Glomerular visceral epithelial cell (primary cell): ENCODE measurements at regions not wholly inside any gene's neighbourhood (a gene's known extent, or its start where the extent isn't known, plus 50 kb on each side); places are given as distances from the start of the nearest gene placed in this dataset.

Experiments
- DNase-seq: peaks from one replicate; pipeline ENCODE4 v3.0.0-alpha.2; 2016; ENCODE audit errors: extremely low spot score

- DNase-seq: no peak
These were observed 180.1 kb upstream of the ARID2 start for GRCh38 chr12:45549337-45549902.

DNA sequence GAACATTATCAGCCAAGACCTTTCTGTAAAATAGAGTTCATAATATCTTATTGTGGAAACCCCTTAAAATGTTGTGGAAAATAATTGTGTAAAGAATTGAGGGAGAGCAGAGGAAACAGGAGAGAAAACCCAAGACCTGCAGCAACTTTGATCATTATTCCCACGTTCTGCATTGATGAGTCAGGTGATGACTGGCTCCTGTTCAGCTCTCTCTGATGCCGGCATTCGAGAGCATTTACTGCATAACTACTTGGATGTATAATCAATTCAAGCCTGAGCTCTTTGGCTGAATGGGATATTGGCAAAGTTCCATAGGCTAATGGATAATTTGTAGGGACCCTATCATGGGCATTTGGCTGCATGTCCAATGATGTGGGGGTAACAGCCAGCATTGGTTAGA is 176.3 kb upstream of the ARID2 start:
- no peak for DNase-seq

- no peak for DNase-seq
These were observed 172.5 kb upstream of the ARID2 start for GRCh38 chr12:45557016-45557415.

DNA sequence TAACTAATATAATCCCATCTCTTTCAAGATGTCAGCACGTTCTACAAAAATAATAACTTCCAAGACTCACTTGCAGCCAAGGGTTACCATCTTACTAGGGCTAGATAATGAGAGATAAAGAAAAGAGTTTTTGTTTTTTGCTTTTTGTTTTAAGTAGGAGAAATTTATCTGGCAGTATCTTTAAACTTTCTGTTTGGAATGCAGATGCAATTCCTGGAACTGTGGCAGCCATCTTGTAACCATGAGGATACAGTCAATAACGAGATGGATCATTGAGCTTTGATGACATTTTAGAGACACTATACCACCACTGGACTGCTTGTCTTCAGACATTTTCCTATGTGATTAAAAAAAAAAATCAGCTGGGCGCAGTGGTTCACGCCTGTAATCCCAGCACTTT is 171.2 kb upstream of the ARID2 start:
- no peak for DNase-seq

DNA sequence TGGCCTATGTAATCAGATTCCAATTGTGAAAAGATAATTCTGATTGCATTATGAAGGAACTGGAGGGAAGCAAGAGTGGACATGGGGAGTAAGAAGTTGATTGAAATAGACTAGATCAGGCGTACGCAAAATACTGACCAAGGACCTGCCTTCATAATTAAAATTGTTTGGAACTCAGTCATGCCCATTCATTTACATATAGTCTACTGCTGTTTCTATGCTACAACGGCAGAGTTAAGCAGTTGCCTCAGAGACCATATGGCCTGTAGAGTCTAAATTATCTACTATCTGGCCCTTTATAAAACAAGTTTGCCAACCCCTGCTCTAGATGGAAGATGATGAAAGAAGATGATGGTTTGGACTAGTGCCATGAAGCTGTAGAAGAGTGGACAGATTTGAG is 170.0 kb upstream of the ARID2 start:
- DNase-seq: no peak

DNA sequence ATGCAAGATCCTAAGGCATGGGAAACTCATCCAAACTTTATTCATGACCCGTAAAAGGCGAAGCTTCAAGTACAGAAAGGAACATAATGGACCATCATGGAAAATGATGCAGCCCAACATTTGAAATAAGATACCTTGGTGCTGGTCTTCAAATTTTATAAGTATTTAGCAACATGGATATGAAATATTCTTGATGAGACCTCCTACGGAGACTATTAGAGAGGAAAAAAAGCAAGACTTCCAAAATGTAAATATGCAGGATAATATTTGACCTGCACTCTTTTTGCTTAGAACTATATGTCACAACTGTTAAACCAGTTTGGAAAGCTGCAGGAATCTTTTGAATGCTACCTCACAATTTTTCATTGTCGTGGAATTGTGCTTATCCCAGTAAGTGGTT is 168.8 kb upstream of the ARID2 start:
- DNase-seq: no peak

- no peak for DNase-seq
These were observed 168.0 kb upstream of the ARID2 start for GRCh38 chr12:45561488-45561887.

GRCh38 chr12:45565590-45565989 is 163.9 kb upstream of the ARID2 start:
- no peak for DNase-seq

DNA sequence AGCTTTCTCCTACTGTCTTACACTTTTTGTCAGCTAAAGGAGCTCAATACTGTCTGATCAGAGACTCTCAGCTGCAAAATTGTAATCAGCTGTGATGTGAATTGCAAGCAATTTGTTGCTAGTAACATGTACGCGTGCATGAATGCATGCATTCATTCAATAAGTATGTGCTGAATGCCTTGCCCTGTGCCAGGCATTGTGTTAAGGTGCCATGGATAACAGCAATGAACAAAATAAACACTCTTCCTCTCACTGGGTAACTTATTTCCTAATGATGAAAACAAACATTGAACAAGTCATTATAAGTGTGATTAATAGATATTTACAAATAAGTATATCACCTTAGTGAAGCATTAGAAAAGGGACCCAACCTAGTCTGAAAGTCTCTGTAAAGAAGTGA is 163.2 kb upstream of the ARID2 start:
- no peak for DNase-seq

DNA sequence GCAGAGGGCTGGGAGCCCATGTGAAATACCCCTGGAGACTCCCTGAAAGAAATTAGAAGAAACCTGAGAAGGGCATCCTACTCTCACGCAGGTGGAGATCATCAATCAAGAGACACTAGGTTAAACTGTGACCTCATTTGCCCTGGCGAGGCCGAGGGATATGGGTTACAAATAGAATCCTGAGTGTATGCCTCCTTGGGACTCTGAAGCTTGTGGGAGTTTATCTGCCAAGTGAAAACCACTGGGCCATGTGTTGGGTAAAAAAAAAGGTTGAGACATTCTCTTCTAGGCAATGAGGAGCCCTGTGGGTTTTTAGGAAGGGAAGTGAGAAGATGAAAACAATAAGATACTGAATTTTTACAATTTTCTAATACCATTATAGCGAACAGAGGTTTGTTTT is 160.7 kb upstream of the ARID2 start:
- no peak for DNase-seq

DNA sequence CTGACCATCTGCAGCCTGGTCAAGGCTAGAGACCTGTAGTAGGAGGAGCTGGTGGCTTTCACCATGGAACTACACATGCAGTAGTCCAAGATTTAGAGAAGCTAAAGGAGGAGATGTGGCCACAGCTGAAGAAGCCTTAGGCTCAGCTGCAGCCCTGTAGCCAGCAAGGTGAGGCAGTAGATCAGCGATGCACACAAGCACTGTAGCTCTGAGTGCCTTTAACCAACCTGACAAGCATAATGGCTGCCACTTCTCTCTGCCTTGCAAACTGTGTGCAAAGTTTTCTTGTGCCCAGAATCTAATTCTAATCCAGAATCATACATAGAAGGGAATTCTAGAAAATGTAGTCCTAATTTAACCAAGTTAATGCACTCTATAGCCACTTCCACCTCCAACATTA is 159.0 kb upstream of the ARID2 start:
- no peak for DNase-seq

DNA sequence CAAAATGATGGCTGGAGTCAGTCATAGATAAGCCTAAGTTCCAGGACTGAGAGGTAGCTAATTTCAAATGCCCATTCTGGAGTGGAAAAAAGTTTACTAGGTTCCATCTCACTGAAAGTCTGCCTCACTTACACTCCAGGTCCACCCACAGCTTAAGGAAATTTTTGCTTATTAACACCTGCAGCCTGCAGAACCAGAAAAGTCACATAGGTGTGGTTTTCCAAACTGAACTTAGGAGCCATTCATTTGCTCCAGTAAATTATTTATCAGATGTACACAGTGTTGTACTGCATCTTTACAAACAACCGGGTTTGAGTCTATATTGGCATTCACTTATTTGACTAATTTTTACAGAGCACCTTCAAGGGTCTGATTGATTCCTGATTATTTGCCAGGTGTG is 157.4 kb upstream of the ARID2 start:
- no peak for DNase-seq

- no peak for DNase-seq
These were observed 154.1 kb upstream of the ARID2 start for GRCh38 chr12:45575417-45575816.

DNA sequence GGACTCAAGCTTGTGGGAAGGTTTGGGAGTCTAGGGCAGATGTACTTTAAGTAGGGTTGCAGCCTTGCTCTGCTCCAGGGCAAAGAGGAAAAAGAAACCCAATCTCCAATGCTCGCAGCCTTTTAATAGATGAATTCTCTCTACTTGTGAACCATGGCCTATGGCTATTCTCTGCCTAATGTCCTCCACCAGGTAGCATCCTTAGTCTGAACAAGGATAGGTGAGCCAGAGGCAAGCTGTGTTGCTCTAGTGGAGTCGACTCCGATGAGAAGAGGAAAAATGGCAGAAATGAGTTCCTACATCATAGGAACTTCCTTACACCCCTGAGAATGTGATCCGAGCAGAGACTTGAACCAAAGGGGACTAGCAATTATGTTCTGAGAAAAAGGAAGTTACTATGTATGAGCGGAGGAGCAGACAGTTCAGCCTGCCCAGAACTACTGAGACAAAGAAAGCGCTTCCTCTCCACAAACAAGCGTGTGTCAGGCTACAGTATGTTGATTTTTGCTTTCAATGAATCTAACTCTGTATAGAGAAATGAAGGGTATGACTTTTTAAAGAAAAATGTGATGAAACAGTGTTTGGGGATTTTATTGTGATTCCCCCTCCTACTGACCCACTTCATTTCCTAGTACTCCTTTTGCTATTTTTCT is 153.6 kb upstream of the ARID2 start:
- DNase-seq: no peak

- no peak for DNase-seq
These were observed 151.6 kb upstream of the ARID2 start for GRCh38 chr12:45577844-45578399.

GRCh38 chr12:45580356-45580969 is 149.0 kb upstream of the ARID2 start:
- no peak for DNase-seq

DNA sequence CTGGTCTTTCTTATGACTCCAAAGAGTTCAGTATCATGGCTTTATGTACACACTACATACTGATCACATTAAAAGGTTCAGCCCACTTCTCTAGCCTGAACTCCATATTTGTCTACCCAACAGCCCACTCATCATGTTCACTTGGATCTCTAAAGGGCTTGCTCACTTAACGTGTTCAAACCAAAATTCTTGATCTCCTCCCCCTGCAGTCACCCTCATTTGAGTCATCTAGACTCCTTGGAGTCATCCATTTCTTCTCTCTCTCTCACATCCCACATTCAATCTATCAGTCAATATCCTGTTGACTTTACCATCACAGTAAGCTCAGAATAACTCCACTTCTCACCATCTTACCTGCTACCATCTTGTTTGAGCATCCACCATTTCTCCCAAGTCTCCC is 148.4 kb upstream of the ARID2 start:
- no peak for DNase-seq

DNA sequence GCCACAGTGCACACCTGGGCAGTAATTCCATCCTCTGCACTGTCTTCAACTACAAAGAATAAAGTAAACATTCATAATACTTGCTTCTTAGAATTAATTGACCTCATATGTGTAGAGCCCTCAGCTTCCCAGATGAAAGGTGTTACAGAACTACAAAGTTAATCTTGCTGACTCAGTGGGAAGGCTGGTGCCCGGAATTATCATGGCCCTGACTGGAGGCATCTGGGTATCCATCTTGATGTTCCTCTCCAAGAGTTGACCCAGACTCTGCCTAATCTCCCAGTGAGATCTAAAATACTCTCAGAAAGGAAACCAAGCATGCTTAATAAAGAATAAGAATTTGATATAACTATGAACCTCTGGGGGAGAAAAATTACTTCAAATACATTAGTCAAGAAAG is 147.0 kb upstream of the ARID2 start:
- DNase-seq: no peak

- no peak for DNase-seq
These were observed 146.4 kb upstream of the ARID2 start for GRCh38 chr12:45582986-45583659.

GRCh38 chr12:45584336-45584735 is 145.2 kb upstream of the ARID2 start:
- no peak for DNase-seq

DNA sequence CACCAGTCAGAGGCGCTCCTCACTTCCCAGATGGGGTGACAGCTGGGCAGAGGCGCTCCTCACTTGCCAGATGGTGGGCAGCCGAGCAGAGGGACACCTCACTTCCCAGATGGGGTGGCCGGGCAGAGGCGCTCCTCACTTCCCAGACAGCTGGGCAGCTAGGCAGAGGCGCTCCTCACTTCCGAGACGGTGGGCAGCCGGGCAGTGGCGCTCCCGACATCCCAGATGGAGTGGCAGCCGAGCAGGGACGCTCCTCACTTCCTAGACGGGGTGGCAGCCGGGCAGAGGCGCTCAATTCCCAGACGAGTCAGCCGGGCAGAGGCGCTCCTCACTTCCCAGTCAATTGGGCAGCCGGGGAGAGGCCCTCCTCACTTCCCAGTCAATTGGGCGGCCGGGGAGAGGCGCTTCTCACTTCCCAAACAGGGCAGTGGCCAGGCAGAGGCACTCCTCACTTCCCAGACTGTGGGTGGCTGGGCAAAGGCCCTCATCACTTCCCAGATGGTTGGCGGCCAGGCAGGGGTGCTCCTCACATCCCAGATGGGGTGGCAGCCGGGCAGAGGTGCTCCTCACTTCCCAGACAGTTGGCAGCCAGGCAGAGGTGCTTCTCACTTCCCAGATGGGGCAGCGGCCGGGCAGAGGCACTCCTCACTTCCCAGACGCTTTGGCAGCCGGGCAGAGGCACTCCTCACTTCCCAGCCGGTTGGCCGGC is 143.8 kb upstream of the ARID2 start:
- DNase-seq: no peak

- no peak for DNase-seq
These were observed 143.0 kb upstream of the ARID2 start for GRCh38 chr12:45586486-45586885.
